H1 (cell line): ENCODE measurements at regions not wholly inside any gene's neighbourhood (a gene's known extent, or its start where the extent isn't known, plus 50 kb on each side); places are given as distances from the start of the nearest gene placed in this dataset.

Source experiments
- BRCA1 ChIP-seq: IDR thresholded peaks from 2 replicates; pipeline ENCODE4 v1.6.1; 2012; ENCODE audit warnings: low read depth, low read length, improper control_type of control experiment
- KDM4A ChIP-seq: IDR thresholded peaks from one replicate; pipeline ENCODE4 v1.7.1; 2012; ENCODE audit warnings: low read depth, mild to moderate bottlenecking, moderate library complexity, low read length, inconsistent platforms; ENCODE audit not compliant: severe bottlenecking
- POLR2AphosphoS5 ChIP-seq: IDR thresholded peaks from 2 replicates; pipeline ENCODE4 v1.6.1; 2011; ENCODE audit warnings: low read depth, low read length
- TBP ChIP-seq: IDR thresholded peaks from 2 replicates; pipeline ENCODE4 v1.6.1; 2011; ENCODE audit warnings: low read depth, low read length, improper control_type of control experiment
- ZNF274 ChIP-seq: IDR thresholded peaks from 2 replicates; pipeline ENCODE4 v1.7.0; 2012; ENCODE audit warnings: low read length, borderline replicate concordance; ENCODE audit errors: extremely low read depth

DNA sequence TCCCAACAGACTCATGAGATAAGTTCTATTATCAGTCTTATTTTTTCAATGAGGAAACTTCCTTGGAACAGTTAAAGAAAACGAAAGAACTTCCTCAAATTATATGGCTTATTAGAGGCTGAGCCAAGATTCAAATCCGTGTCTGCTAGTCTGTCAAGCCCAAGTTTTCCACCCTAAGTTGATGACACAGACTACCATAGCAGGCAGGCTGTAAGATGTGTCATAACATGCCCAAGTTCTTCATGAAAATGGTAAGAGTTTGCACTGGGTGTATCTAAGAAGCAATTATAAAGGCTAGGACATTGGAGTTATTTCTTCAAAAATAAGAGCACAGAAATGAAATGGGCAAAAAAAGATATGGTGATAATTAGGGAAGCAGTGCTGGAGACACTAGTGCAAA is 634.5 kb downstream of the BRINP1 start (continued):
- no peak for TF ChIP-seq ZNF274
- TF ChIP-seq TBP, result no peak
- TF ChIP-seq BRCA1, result no peak
- TF ChIP-seq KDM4A, result no peak
- no peak for TF ChIP-seq POLR2AphosphoS5
- TF ChIP-seq, all 59 proteins: peak for 0
